ENCODE measurements at regions not wholly inside any gene's neighbourhood (a gene's known extent, or its start where the extent isn't known, plus 50 kb on each side); places are given as distances from the start of the nearest gene placed in this dataset.
"Not testable (repeated sequence)": the region's sequence is repeated elsewhere in the genome, so short reads cannot be mapped to it uniquely, and the experiment has no call there.

GRCh38 chr5:57880216-57880615 is 397.6 kb upstream of the ACTBL2 start:
- no TSS peak for BruUV-seq (replicated peaks)
- no peaks in the 10 kb centered on the region for H3K4me1 ChIP-seq (ENCODE audit: insufficient read depth, low read length, poor library complexity, severe bottlenecking)
- DNase-seq (ENCODE audit: low spot score), result no peak
- ChIA-PET CTCF (no interaction called here), POLR2A (ENCODE audit: low non-redundant PET) (no interaction called here)
- H3K9me3 ChIP-seq (ENCODE audit: low read depth, low read length, poor library complexity, severe bottlenecking), result no peaks in the 10 kb centered on the region
- no peak overlapping the region for H3K27ac ChIP-seq (ENCODE audit: low read depth, low read length, poor library complexity, severe bottlenecking)
- H3K27me3 ChIP-seq (replicated peaks; ENCODE audit: insufficient read depth, low read depth, low read length, poor library complexity), result no peaks in the 10 kb centered on the region
- intact Hi-C loops (cut with micrococcal nuclease; ENCODE audit: unreplicated experiment), result no loop called here
- H3K36me3 ChIP-seq (ENCODE audit: insufficient read depth, low read length, poor library complexity, severe bottlenecking), result no peaks in the 10 kb centered on the region
- no peak for TF ChIP-seq EZH2 (IDR thresholded peaks at IDR 0.05; ENCODE audit: borderline replicate concordance, low read depth, low read length, poor library complexity, severe bottlenecking)
- TF ChIP-seq CTCF (conservative IDR thresholded peaks at IDR 0.05; ENCODE audit: low read depth, low read length), result no peak
- H3K4me3 ChIP-seq (ENCODE audit: low read depth, low read length, poor library complexity, severe bottlenecking), result no peak overlapping the region

DNA sequence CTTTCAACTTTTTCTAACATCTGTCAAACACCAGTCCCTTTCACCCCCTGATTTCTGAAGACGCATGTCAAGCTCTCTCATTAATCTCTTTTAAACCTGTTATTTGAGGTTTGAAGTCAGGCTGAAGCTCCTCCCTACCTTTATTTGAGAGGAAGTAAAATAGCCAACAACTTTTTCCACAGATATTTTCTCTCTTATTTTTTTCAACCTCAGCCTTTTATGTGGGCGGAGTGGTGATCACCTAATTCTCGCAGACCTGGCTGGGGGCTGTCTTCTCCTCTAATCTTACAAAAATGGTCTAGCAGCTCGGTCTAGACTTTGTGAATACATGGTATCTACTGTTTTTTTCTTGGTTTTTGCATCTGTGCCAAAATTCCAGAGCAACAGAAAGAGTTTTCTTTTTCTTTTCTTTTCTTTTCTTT is 395.7 kb upstream of the ACTBL2 start:
- intact Hi-C loops (cut with micrococcal nuclease; ENCODE audit: unreplicated experiment), result no loop called here
- no peaks in the 10 kb centered on the region for H3K27me3 ChIP-seq (replicated peaks; ENCODE audit: insufficient read depth, low read depth, low read length, poor library complexity)
- no peak overlapping the region for H3K4me3 ChIP-seq (ENCODE audit: low read depth, low read length, poor library complexity, severe bottlenecking)
- ChIA-PET POLR2A (ENCODE audit: low non-redundant PET) (no interaction called here), CTCF (no interaction called here)
- no TSS peak for BruUV-seq (replicated peaks)
- H3K27ac ChIP-seq (ENCODE audit: low read depth, low read length, poor library complexity, severe bottlenecking), result no peak overlapping the region
- H3K9me3 ChIP-seq (ENCODE audit: low read depth, low read length, poor library complexity, severe bottlenecking), result no peaks in the 10 kb centered on the region
- DNase-seq (ENCODE audit: low spot score), result no peak
- TF ChIP-seq EZH2 (IDR thresholded peaks at IDR 0.05; ENCODE audit: borderline replicate concordance, low read depth, low read length, poor library complexity, severe bottlenecking) (no peak), CTCF (conservative IDR thresholded peaks at IDR 0.05; ENCODE audit: low read depth, low read length) (no peak)
- H3K36me3 ChIP-seq (ENCODE audit: insufficient read depth, low read length, poor library complexity, severe bottlenecking), result no peaks in the 10 kb centered on the region
- no peaks in the 10 kb centered on the region for H3K4me1 ChIP-seq (ENCODE audit: insufficient read depth, low read length, poor library complexity, severe bottlenecking)

- H3K27ac ChIP-seq (ENCODE audit: low read depth, low read length, poor library complexity, severe bottlenecking), result no peak overlapping the region
- intact Hi-C loops (cut with micrococcal nuclease; ENCODE audit: unreplicated experiment), result no loop called here
- TF ChIP-seq CTCF (conservative IDR thresholded peaks at IDR 0.05; ENCODE audit: low read depth, low read length) (no peak), EZH2 (IDR thresholded peaks at IDR 0.05; ENCODE audit: borderline replicate concordance, low read depth, low read length, poor library complexity, severe bottlenecking) (no peak)
- BruUV-seq (replicated peaks), result no TSS peak
- no peak overlapping the region for H3K4me3 ChIP-seq (ENCODE audit: low read depth, low read length, poor library complexity, severe bottlenecking)
- CTCF ChIA-PET, result no interaction called here
- no peaks in the 10 kb centered on the region for H3K36me3 ChIP-seq (ENCODE audit: insufficient read depth, low read length, poor library complexity, severe bottlenecking)
- POLR2A ChIA-PET (ENCODE audit: low non-redundant PET), result no interaction called here
- no peak for DNase-seq (ENCODE audit: low spot score)
- H3K9me3 ChIP-seq (ENCODE audit: low read depth, low read length, poor library complexity, severe bottlenecking), result no peaks in the 10 kb centered on the region
- H3K27me3 ChIP-seq (replicated peaks; ENCODE audit: insufficient read depth, low read depth, low read length, poor library complexity), result no peaks in the 10 kb centered on the region
- H3K4me1 ChIP-seq (ENCODE audit: insufficient read depth, low read length, poor library complexity, severe bottlenecking), result no peaks in the 10 kb centered on the region
Measured at GRCh38 chr5:57871496-57871895, 388.9 kb upstream of the ACTBL2 start.

DNA sequence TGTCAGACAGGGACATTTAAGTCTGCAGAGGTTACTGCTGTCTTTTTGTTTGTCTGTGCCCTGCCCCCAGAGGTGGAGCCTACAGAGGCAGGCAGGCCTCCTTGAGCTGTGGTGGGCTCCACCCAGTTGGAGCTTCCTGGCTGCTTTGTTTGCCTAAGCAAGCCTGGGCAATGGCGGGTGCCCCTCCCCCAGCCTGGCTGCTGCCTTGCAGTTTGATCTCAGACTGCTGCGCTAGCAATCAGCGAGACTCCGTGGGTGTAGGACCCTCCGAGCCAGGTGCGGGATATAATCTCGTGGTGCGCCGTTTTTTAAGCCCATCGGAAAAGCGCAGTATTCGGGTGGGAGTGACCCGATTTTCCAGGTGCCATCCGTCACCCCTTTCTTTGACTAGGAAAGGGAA is 387.7 kb upstream of the ACTBL2 start:
- CTCF ChIA-PET; H3K36me3 ChIP-seq (ENCODE audit: insufficient read depth, low read length, poor library complexity, severe bottlenecking); POLR2A ChIA-PET (ENCODE audit: low non-redundant PET); BruUV-seq (replicated peaks); H3K27ac ChIP-seq (ENCODE audit: low read depth, low read length, poor library complexity, severe bottlenecking); H3K27me3 ChIP-seq (replicated peaks; ENCODE audit: insufficient read depth, low read depth, low read length, poor library complexity); H3K4me1 ChIP-seq (ENCODE audit: insufficient read depth, low read length, poor library complexity, severe bottlenecking); intact Hi-C loops (cut with micrococcal nuclease; ENCODE audit: unreplicated experiment); DNase-seq (ENCODE audit: low spot score); H3K9me3 ChIP-seq (ENCODE audit: low read depth, low read length, poor library complexity, severe bottlenecking); H3K4me3 ChIP-seq (ENCODE audit: low read depth, low read length, poor library complexity, severe bottlenecking): not testable (repeated sequence)
